TTC549 (cell line): ENCODE measurements at regions not wholly inside any gene's neighbourhood (a gene's known extent, or its start where the extent isn't known, plus 50 kb on each side); places are given as distances from the start of the nearest gene placed in this dataset.

Experiments used
- FAIRE-seq: peaks from 2 replicates; lab custom pipeline; 2012; peaks lifted over from hg19 to GRCh38; lab: Jason Lieb, UNC

DNA sequence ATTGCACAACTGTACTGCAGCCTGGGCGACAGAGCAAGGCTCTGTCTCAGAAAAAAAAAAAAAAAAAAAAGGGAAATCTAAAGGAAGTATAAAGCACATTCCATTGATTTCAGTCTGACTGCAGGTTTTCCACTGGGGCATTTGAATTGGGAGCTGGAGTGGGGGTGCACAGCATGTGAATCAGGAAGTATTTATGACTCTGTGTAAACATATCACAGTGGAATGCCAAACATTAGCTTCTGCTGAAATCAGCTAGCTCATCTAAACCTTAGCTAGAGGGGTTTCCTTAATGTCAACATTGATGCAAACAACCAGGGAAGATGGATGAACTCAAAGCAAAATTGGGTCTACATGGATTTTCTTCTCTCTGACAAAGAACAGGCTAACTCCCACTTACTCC lies 641.0 kb upstream of the EEF2KMT start:
- FAIRE-seq = no peak

DNA sequence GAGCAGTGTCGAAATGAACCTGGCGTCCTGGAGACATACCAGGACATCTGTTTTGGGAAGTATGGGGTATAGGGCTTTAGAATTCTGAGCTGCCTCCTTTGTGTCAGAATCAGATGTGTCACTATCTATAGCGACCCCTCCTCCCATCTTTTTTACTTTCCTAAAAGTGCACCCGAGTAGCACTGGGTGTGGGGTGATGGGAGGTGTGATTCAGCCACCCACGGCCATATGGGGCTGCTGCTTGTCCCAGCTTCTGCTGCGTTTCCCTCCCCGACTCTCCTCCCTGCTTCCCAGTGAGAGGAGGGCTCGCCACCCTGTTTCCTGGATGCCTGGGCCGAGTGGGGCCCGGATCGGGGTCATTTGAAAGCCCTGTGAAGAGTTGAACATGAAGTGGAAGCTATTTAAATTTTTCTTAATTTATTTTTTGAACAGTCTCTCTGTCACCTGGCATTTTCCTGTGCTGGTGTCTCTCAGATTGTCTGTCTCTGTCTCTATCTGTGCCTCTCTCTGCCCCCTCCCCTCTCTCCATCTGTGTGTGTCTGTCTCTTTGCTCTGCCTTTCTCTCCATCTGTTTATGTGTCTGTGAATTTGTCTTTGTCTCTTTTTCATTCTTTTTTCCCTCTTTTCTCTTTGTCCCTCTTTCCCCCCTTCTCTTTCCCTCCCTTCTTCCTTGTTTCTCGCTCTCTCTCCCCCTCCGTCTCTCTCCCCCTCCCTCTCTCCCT lies 638.8 kb upstream of the EEF2KMT start:
- no peak for FAIRE-seq

DNA sequence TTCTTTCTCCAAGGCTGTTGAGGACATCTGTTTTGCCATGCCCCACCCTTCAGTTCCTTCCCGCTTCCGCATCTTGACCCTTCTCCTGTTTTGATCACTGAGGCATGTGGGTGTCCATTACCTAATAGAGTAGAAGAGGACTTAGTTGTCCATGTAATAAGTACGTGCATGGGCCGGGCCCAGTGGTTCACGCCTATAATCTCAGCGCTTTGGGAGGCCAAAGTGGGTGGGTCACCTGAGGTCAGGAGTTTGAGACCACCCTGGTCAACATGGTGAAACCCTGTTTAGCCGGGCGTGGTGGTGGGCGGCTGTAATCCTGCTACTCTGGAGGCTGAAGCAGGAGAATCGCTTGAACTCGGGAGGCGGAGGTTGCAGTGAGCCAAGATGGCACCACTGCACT lies 637.8 kb upstream of the EEF2KMT start:
- no peak for FAIRE-seq

DNA sequence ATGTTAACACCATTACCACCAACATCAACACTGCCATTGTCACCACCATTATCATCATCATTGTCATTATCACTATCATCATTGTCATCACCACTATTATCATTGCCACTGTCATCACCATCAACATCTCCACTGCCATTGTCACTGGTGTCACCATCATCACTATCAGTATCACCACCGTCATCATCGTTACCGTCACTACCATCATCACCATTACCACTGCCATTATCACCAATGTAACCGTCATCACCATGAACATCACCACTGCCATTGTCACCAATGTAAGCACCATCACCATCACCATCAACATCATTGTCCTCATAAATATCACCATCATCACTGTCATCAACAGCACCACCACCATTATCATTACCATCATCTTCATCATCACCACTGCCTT lies 633.2 kb upstream of the EEF2KMT start:
- FAIRE-seq = no peak

DNA sequence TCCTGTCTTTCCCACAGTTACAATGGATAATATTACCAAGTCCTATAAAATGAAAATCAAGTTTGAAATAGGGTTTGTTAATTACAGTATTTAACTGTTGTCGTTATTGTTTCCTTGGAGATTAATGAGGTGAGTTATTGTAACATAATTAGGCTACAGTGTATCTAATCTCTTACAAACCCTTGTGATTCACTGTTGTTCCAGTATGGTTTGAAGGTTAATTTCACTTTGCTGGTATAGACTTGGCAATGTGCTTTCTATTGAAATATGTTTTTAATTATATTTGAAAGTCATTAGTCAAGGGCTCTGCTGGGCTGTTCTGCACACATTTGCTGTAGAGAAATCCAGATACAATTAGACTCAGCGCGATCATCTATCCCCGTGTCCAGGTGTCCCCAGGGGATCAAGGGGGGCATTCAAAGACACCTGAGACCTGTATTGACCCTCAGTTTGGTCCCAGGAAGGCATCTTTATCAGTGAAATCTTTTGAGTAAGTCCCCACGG lies 624.6 kb upstream of the EEF2KMT start:
- no peak for FAIRE-seq

DNA sequence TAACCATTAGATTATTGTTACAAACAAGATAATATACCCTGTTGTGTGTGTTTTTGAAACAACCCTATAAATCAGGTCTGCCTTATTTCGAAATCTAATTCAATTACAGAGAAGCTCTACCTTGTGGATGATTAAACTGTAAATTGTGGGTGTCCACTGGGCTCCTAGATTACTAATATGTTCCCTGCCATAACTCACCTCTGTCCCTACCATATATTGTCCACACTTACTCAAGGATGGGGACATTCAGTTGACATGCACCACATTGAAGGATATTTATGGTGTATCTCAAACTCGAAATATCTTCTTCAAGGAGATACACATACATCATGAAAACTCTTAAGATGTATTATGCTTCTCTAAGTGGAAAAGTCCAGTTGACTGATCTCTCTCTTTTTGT lies 617.6 kb upstream of the EEF2KMT start:
- no peak for FAIRE-seq

DNA sequence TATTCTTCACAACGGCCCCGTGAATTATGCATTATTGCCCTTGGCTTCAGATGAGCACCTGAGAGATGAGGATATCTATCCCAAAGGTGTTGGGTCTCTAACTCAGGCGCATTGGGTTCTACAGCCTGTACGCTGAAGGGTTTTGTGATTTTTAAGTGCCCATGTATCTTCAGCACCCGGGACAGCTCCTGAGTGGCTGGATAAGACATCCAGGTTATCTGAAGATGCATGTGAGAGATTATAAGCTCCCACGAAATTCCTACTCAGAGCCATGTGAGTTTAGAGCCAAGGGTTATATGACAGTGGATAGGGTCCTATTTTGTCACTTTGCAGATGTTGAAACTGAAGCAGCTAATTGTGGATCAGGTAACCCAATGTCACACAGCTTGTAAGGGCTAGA lies 612.3 kb upstream of the EEF2KMT start:
- FAIRE-seq = no peak

DNA sequence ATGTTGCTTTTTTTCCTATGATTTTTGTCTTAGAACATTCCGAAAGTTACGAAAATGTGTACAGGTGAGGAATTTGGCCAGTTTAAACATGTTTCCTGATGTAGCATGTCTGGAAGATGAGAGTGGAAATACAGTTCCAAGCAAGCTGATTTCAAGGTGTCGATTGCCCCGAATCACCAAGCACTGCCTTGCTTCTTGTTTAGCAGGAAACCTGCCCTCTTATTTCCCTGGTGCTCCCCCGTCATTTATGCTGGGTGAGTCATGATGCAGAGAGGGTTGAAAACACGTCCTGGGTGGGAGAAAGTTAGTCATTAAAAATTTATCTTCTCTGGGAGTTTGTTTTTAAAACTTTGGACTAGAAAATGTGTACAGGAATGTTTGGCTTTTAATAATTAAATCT lies 608.6 kb upstream of the EEF2KMT start:
- no peak for FAIRE-seq

DNA sequence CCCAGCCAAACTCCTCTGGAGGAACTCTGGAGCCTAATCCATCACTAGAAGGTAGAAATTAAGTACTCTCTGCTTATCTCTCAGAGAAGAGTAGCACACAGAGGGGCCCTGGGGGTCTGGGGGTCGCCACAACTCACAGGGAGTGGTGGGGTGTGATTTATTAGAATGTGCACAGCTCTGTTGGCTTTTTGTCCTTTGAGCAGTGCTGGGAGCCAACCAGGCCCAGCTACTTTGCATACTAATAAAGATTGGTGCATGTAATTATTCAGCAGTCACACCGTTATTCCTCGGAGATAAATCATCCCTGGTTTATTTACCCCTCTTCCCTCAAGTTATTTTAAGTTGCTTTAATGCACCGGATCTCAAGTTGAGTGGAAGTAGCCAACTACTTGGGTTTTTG lies 606.7 kb upstream of the EEF2KMT start:
- FAIRE-seq = no peak

DNA sequence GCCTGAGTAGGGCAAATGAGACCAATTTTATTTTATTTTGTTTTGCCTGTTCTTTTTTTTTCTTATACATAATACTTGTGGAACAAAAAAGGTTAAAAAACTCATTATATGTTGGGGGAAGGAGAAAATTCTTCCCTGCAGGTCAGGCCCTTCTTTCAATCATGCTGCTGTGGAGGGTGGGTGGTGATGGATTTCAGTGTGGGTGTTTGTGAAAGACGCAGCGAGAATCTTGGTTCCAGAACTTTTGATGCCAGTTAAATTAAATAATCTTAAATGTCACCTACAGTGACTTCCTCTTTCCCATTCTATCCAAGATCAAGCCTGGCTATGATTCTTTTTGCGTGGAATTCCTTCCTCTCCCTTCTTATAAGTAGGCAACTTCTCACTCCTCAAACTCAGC lies 595.8 kb upstream of the EEF2KMT start:
- no peak for FAIRE-seq

DNA sequence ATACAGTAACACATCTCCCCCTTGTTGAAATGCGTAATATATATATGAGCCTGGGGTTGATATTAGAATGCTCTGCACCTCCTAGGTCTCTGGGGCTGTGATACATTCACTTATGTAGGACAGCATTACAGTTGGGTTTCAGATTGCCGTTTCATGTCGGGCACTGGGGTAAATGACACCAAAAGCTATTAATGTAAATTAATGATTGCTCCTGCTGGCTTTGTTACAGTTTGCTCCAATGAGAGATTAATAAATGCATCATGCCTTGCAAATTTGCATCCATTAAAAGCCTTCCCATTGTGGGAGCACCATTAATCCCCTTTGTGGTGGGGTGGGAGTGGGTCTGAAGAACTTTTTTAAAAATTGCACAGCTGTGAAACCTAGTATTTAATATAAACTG lies 584.4 kb upstream of the EEF2KMT start:
- FAIRE-seq = no peak

DNA sequence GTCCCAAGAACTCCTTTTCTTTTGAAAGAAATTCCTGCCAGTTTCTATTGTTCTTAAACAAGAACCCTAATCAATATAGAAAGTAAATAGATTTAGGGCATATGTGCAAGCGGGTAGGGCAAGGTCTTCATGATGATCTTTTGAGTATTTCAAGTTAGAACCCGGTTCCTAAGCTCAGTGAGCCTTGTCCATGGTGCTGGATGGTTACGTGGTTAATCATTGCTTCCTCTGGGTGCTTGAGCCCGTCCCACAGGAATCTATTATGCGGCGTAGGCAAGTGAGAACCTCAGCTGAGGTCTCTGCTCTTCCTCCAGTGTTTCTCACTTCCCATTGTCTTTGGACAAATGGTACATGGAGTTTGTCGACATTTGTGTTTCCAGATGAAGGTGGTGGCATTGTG lies 580.8 kb upstream of the EEF2KMT start:
- no peak for FAIRE-seq

DNA sequence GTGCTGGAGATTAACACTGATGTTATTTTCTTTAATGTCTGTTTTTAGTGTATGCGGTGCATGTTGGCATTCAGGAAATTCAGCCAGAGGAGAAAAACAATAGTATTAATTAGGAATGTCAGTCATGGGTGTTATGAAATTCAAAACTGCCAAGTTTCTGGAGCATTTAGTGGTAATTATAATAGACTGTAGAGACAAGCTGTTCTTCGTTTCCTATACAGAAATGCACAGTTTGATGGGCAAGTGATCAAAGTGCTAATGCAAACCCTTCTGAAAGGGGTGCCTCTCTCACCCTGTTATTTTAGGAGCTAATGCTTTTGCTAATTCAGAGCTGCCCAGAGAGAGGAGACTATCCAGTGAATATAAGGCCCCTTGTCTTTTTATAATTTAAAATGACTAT lies 573.8 kb upstream of the EEF2KMT start:
- FAIRE-seq = no peak

DNA sequence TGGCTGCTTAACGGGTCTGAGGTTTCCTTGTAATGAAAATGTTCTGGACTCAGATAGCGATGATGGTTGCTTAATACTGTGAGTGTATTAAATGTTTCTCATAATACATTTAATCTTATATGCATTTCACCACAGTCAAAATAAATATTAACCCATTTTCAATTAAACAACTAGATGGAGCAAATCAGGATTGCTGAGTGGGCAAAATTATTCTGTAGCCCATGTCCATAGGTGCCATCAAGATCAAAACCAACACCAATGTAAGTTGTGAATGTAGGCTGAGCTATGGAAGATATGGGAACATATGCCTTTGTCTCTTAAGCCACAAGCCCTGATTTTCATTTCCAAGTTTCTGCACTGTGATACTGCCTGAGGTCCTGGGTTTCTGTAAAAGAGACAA lies 572.6 kb upstream of the EEF2KMT start:
- no peak for FAIRE-seq

DNA sequence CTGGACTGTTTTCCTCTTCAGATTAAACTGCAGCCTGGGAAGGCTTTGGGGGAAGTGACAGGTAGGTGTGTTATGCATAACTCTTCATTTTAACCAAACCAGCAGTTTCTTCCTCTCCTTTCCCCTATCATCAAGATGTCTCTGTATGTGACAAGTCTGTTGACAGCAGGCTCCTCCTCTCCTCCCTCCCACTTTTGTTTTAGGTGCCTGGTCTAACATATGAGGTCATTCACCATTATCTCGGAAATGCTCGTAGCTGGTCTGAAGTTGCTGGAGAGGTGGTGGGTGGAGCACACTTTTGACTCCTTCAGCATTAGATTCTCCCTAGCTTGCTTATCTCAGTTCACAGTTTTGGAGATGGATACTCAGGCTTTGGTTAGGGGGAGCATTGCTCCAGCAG lies 571.0 kb upstream of the EEF2KMT start:
- FAIRE-seq = no peak

DNA sequence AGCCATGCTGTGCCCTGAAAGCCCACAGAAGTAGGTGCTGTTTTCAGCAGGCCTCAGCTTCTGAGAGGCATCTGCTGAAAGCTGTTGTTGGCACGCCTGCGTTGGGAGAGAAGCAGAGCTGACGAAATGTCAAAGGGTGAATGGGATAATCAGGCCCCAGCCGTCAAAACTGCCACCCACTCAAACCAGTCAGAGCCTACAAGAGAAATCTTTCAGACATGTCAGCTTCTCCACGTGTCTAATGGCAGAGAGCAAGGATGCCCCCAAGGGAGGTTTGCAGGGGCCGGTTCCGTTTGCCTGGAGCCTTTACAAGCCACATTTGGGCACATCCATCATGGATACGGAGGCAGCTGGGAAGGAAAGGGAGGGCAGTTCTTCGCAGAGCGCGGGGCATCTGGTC lies 568.2 kb upstream of the EEF2KMT start:
- no peak for FAIRE-seq

DNA sequence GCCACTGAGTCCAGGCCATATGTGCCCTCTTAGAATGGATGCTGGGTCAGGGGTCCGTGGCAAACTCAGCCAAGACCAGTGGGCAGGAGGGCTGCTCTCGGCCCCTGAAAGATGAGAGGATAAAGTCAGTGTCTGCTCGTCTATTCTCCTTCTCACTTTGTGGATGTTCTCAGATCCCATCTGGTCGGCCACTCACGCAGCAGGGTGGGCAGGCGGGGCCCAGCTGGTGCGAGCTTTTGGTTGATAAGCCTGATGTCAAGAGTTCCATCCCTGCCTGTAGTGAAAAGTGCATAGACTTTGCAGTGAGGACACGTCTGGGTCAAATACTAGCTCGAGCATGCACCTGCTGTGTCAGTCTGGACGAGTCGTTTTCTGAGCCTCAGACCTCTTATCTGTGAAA lies 556.2 kb upstream of the EEF2KMT start:
- no peak for FAIRE-seq

DNA sequence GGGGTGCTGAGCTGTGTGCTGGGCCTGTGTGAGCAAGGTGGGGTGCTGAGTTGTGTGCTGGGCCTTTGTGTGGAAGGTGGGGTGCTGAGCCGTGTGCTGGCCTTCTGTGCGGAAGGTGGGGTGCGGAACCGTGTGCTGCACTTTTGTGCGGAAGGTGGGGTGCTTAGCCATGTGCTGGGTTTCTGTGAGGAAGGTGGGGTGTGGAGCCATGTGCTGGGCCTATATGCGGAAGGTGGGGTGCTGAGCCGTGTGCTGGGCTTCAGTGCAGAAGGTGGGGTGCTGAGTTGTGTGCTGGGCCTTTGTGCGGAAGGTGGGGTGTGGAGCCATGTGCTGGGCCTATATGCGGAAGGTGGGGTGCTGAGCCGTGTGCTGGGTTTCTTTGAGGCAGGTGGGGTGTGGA lies 555.4 kb upstream of the EEF2KMT start:
- no peak for FAIRE-seq

DNA sequence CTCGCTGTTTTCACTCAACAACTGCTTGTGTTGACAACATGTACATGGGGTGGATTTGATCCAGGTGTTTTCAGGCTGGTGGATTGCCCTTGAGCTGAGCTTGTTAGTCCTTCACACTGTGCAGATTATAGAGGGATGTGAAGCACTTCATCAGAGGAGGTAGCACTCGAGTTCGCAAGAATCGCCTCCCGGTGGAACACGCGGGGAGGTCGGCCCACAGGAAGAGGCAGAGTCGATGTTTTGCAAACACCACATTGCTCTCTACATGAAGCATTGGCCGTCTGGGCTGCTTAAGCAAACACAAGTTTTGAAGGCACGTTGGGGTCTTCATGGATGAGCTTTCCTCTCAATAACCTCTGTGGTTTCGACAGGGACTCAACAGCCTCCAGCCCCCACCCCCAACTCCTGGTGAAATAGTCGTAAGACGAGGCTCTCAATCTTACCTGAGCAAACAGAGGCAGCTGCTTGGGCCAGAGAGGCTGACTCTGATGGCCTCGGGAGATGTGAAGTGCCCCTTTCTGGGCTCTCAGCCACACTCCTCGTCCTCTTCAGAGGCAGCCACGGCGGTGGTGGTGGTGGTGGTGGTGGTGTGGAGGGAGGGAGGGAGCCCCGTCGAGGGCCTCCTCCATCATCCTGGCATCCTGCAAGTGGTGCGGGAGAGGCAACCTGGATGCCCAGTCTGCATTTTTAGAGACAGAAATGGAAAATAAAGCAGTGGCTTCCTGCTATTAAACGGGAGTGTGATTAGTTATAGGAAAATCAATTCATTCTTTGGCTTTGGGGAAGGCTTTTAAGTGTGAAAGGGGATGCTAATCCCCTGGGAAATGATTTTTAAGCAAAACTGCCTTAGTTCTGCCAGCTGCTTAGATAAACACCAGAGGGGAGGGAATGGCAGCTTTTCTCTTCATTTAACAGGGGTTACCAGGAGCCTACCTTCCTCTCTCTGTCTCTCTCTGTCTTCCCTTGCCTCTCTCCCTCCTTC lies 552.5 kb upstream of the EEF2KMT start:
- FAIRE-seq = no peak

DNA sequence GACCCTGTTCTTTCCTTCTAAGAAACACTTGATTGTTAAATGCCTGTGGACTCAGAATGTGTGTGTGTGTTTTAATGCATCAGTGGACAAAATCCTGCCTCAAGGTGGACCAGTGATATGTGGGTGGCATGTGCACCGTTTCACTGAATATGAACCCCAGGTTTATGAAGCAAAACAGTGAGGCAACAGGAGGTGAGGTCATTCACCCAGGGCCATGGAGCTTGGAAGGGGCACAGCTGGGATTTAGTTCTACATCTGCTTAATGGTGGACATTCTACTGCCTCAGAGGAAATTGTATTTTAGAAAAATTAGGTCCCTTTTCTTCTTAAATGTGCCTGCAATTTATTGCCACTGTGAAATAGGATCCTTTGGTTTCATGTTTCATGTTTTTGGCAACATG lies 549.5 kb upstream of the EEF2KMT start:
- no peak for FAIRE-seq

DNA sequence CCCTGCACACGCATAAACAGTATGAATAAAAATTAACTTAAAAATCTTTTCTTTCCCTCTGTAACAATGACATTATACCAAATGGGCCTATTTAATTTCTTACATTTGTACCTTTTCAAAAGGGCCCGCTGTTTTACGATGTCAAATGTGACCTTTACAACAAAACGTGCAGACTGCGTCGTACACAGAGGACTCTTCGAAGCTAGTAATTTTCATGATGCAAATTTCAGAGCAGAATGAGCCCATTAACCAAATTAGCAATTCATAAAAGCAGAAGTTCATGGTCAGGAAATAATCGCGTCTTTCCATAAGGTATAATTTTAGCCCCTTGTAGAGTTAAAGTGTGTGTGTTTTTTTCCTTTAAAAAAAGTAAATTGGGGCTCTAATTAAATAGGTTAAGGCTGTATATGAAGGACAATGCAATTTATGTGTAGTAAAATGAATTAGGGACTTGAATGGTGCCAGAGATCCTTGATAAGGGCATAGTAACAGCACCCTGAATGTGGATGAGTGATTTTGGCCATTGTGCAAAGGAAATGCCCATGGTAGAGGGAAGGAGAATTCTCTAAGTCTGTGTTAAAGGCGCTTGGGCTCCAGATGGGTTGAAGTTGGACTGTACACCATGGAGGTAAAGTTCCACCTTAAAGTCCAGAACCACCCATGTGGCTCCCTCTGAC lies 546.4 kb upstream of the EEF2KMT start:
- FAIRE-seq = no peak

DNA sequence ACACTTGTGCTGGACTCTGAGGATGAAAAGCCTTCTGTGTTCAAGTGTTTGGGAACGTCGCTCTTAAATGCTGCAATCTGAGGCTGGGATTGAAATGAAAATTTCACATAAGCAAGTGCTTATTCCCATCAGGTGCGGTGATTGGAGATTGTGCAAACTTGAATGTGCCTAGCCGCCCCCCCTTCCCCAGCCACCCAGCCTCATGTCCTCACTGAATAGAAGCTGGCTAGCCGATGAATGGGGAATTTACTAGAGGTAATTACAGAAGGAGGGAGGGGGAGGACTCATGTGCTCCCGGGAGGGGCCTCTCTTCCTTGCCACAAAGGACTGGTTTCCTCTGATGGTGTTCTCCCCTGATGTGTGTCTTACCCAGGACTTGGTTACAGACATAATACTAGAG lies 544.8 kb upstream of the EEF2KMT start:
- FAIRE-seq = no peak

DNA sequence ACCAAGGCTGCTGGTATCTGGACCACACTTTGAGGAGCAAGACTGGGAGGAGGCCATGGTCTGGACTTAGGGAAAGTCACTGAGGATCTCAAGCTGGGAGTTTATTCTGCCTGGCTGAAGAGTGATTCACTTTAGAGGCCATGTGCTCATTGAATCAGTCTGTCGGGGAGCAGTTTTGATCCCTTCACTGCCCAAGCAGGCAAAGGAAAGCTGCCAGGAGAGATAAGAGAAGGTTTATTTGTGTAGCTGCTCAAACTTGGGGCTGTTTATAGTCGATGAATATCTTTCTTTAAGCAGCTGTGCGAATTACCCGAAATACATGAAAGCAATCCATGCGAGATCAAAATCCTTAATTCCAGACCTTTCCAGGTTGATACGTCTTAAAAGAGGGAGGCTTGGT lies 544.4 kb upstream of the EEF2KMT start:
- no peak for FAIRE-seq
